ENCODE measurements at regions not wholly inside any gene's neighbourhood (a gene's known extent, or its start where the extent isn't known, plus 50 kb on each side); places are given as distances from the start of the nearest gene placed in this dataset.
"Not testable (repeated sequence)": the region's sequence is repeated elsewhere in the genome, so short reads cannot be mapped to it uniquely, and the experiment has no call there.

DNA sequence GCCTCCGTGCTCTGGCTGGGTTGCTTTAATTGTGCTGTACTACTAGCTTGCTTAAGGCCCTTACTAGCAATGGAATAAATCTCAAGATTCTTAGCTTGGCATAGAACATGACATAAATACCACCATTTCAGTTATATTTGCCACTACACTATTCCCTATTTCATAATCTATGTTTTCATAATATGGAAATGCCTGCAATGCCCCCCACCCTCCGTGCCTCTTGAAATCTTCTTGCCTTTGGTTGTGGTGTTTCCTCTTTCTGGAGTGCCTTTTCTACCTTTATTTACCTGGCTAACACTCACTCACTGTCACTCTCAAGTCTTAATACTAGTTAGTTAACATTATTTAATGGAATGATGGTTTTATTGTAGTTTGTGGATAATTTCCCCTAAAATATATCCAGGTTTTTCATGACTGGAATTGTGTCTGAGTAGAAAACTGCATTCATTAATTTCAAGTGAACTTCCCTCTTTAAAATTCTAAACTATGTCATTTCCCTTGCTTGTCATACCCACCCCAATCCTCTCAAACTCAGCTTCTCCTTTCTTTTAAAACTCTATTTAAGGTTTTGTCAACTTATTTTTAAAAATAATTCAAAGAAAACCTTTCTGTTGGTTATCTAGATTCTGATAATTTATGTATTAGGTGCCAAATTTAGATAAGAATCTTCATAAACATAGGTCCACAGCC is 521.7 kb upstream of the DAB2 start:
- DNase-seq, result no peak

DNA sequence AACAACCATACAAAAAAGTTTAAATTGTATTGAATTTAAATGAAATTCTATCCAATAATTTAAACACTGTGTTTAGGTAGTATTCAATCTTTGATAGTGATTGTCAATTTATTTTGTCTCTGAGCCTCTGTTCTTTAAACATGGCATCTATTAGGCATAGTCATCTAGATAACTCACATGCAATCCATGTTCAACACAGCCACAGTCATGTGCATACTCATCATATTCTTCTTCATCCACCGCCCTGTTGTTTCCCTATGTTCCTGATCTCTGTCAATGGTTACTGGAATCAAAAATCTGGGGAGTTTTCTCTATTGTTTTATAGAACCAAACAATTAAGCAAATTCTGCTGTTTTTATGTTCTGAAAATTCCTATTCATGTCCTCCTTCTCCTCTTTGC is 521.1 kb upstream of the DAB2 start:
- no peak for DNase-seq

DNA sequence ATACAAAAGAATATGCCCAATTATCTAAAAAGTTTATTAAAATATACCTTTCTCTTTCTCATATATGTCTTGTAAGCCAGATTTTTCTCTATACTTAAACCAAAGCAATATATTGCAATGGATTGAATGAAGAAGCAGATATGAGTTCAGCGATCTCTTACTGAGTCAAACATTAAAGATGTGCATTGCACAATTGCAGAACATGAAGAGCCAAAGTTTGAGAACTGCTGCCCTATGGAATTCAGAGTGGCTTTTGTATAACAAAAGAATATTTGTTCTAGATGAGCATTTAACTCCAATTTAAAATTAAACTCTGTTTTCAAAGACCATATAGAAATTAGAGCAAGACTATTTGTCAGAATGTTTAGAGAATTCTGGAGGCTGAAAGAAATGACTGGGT is 519.0 kb upstream of the DAB2 start:
- DNase-seq, result no peak

DNA sequence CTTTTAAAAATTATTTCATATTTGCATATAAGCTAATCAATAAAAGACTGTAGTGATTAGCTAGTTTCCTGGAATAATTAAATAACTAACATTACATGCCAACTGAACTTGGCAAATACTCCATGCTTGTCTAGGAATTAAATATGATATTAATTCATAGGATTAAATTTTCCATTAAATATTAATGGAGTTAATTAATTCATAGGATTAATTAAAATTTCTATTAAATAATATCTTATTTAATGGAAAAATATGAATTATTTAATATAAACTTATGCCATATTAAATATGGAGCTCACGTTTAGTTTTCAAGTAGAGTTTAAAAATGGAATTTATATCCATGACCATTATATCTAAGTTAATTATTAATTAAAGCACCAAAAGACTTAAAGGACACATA is 517.8 kb upstream of the DAB2 start:
- DNase-seq, result no peak

DNA sequence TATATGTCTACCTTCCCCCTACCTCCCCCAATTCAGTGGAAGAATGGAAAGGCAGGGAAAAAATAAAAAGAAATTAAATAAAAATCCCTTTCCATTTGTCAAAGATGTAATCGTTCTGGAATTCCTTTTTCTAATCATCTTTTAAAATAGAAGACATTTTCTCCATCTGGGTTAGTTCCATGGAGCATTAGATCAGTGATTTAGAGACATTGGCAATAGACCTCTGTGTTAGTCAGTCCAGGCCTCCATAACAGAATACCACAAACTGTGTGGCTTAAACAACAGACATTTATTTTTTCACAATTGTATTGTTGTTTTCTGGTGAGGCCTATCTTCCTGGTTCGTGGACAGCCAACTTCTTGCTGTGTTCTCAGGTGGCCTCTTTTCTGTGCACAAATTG is 516.6 kb upstream of the DAB2 start:
- DNase-seq, result no peak

DNA sequence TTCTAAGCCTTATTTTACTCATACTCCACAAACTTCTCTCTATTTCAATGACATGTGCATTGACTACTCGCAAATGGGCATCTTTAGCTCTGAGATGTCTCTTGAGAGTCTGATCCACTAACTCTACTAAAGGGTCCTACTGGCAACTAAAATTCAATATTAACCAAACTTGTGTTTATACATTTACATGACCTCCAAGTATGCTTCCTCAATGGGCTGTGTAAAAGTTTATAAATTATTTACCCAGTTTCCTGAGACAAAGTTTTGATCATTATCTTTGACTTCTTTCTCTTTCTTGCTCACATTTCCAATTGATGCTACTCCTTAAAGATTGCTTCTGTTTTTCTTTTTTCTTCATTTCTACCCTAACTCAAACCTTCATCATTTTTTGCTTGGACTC is 510.1 kb upstream of the DAB2 start:
- DNase-seq, result no peak

DNA sequence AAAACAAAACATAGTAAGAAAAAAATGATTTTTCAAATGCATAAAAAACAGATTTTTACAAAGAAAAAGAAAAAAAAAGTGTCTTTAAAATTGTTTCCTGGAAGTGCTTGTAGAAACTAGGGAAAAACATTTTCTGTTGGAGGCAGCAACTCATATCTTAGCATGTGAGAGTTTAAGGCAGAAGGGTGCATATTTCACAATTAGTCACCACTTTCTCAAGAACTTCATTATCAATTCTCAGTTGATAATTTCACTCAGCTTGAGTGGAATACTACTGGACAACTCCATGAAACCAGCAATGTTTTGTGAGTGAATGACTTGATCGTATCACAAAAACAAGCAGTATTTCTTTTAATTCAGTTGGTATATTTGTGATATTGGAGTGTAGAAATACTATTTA is 508.3 kb upstream of the DAB2 start:
- no peak for DNase-seq

DNA sequence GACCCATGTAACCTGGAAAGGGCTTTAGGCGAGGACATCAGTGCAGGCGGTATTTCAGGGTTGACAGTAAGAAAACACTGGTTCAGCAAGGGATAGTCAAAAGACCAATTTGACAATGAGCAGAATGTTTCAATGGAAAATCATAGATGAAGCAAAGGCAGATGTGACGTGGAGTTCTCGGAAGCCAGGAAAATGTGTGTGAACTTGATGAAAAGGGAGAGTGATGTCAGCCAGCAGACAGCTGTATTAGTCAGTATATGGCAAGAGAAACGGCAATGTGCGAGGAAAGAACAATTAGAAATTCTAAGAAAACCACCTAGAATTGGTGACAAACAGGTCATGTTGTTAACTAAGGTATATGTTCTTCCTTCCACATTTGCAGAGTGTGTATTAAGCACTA is 503.9 kb upstream of the DAB2 start:
- DNase-seq, result no peak

DNA sequence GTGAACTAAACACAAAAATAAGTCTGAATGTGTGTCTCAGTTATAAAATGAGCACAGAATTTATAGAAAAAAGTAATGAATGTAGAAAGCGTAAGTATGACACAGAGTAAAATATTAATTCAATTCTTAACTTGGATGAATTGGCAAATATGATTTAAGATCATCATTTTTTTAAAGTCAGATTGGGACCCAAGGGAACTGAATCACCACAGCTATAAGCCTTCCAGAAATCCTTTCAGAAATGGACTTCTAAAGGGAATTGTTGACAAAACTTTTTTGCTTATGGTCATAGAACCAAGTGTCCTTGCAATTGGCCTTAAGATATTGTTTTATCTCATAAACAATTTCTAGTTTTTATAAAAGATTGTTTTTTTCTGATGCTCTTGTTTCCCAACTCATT is 495.1 kb upstream of the DAB2 start:
- DNase-seq, result no peak

DNA sequence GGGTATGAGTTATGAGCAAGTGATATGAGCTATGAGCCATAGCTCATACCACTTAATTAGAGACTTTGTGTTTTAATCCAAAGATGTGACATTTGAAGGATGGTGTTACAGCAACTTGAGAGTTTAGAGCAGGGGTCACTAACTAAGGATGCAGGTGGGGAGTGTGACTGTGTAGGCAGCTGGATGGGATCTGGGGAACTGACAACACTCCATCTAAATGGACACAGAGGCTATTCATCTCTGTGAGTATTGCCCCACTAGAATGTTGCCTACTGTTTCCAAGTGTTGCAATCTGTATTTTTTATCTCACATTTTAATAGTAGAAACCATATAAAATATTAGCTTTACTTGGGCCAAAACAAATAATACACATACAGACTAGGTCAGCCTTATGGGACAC is 488.1 kb upstream of the DAB2 start:
- no peak for DNase-seq

DNA sequence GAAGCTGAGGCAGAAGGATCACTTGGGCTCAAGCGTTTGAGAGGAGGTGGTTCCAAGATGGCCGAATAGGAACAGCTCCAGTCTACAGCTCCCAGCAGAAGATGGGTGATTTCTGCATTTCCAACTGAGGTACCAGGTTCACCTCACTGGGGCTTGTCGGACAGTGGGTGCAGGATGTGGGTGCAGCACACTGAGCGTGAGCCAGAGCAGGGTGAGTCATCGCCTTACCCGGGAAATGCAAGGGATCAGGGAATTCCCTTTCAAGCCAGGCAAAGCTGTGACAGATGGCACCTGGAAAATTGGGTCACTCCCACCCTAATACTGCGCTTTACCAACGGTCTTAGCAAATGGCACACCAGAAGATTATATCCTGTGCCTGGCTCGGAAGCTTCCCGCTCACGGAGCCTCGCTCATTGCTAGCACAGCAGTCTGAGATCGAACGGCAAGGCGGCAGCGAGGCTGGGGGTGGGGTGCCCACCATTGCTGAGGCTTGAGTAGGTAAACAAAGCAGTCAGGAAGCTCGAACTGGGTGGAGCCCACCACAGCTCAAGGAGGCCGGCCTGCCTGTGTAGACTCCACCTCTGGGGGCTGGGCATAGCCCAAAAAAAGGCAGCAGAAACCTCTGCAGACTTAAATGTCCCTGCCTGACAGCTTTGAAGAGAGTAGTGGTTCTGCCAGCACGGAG is 482.6 kb upstream of the DAB2 start:
- not testable (repeated sequence) for DNase-seq

DNA sequence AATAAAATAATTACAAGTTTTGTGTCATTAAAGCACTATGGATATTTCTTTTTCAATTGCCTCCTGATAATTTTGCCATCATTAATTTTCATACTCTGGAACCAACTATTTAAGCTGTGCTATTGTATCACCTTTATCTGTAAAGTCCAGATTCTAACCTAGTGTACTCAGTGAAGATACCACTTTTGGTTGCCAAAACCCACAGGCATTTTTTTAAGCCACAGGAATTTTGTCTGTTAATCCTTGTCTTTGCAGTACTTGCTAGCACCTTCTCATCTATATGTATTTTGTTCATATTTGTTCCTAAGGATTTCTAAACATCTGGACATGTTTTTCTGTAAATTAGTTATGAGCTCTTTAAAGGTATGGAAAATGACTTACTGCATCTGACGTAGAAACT is 481.4 kb upstream of the DAB2 start:
- DNase-seq, result no peak

DNA sequence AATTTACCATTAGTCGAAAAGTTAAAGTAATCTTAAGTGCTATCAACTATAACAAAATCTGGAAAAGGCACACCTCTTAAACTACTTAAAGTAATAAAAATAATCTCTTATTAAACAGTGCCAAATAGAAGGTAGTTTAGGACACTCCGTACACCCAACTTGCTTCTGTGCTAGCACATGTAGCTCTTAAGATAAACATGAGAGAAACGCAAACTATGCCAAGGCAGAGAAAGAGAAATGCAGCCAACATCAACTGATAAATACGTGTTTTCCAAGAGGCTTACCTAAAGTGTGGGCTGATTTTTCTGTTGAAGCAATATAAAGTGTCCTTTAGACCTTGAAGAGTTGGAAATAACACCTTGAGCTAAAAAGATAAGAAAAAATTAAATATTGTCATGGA is 480.6 kb upstream of the DAB2 start:
- DNase-seq, result no peak

DNA sequence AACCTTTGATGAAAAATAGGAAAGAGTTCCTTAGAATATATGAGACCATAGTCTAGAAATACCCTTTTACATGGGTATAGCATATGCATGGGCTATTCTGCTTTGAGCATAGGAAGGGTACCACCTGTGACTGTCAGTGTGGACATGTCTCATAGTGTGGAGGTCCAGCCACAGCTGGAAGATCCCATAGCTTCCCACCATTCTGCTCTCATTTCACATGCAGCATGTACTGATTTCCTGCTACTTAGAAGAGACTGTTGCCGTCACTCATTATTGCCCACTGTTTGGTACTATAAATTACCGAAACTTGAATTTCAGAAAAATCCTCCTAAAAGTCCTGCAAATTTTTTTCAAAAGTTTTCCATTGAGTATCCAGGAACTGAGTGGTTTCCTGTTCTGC is 477.8 kb upstream of the DAB2 start:
- DNase-seq, result no peak

DNA sequence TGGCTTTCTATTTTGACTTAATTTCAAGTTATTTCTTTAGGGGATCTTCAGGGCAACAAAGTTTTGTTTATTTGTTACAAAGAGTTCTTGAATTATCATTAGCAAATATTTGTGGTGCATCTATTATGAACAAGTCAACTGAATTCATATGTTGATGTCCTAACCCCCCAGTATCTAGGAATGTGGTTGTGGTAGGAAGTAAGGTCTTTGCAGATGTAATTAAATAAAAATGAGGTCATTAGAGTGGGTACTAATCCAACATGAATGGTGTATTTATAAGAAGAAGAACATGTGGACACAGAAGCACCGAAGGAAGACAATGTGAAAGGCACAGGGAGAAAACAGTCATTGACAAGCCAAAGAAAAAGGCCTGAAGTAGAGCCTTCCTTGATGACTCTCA is 474.0 kb upstream of the DAB2 start:
- no peak for DNase-seq

DNA sequence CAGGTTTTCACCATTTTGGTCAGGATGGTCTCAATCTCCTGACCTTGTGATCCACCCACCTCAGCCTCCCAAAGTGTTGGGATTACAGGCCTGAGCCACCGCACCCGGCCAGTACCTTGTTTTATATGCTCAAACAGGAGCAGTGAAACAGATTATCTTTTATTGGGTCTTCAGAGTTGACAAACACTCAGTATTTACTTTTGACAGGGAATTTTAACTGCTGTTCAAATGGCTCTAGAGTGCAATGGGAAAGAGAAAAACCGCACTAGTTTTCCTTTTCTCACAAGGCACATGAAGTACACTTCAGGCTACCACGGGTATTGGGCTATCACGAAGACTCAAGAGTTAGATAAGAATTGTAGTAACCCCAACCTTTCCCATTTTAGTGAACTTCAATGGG is 471.9 kb upstream of the DAB2 start:
- DNase-seq, result no peak

DNA sequence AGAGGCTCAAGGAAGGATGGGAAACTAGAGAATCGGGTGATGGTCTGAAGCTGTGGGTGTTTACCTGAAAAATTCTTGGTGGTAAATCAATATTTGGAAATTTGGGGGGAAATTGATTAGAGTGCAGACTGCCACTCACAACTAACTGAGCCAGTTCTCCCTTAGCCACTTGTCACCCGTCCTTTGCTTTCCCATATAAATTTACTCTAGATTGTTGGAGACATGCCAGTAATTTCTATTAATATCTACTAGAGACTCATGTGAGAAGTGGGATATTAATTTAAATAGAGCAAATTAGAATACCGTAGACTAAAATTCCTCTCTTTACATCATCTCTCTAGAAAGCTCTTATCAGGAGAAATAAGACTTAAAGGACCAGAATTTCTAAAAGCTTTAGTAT is 471.3 kb upstream of the DAB2 start:
- no peak for DNase-seq

DNA sequence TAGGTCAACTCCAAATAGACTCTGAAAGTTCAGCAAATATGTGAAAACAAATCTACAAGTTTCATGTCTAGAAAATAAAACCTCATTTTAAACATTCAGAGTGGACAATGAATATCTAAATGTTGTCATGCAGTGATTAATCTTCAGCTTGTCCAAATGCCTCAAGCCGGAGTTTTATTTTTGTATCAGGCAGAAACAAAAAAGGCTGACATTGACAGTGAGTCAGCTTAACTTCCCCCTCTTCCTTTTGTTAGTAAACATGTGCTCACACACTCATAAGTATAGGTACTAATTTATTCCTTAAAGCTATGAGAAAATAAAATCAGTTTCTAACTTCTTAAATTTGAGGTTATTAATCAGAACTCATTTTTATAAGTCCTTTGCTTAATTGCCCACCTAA is 467.9 kb upstream of the DAB2 start:
- DNase-seq, result no peak

DNA sequence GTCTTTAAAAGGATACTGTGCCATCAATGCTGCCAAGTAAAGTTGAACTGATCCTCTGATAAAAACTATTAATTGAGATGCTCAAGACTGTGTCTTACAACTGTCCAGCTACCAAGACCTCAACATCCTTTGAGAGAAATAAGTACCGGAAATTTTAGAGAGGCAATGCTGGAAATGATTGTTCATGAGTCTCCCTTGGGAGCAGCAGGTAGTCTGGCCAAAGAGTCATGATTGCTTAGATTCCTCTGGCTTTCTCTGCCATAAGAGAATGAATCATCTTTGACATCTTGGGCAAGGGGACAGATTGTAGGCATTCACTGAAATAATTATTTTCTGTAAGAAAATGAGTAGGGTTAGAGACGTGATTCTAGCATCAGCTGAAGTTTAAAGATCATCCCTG is 466.6 kb upstream of the DAB2 start:
- no peak for DNase-seq

DNA sequence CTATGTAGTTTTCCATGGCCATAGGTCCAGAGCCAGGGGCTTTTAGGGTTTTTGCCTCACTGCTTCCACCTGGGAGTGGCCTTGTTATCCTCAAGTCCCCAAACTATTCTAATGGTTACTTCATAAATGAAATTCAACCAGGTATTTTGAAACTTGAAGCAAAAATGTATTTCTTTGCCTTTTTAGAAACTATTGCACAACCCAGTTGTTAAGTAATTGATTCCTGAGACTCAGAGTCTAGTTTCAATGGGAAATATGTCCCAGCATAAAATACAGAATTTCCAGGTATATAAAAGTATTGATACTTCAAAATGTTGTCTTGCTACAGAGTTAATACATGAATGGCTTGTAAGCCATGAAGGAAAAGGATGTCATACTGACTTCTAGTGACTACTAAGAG is 456.2 kb upstream of the DAB2 start:
- DNase-seq, result no peak

DNA sequence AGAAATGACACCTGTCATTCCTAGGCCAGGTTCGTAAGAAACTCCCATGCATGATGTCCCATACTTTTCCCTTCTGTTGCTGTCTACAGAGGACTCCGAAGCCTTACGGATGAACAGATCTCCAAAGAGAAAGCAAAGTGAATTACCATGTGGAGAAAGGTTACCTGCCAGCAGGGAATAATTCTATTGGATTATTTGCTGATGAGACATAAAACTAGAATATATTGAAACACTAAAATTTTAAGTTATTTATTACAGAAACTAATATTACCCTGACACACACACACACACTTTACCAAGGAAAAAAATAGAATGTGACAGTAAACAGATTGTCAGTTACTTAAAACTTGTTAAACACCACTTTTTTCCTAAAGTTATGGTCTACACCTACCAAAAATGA is 452.7 kb upstream of the DAB2 start:
- DNase-seq, result no peak

DNA sequence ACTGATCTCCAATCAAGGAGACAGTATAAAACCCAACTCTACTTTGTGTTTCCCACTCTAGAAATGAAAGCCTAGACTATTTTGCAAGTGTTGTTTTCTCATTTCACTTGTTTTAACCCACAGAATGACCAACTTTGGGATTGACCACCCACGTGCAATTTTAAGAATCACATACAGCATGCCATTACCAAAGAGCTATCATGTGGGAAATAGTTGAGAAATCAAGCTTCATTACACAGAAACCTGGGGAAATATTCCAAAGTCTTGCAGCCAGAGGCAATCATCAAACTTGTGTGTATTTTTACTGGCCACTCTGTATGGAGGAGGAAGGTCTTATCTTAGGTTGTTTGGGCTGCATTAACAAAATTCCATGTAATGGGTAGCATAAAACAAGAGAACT is 451.4 kb upstream of the DAB2 start:
- DNase-seq, result no peak

DNA sequence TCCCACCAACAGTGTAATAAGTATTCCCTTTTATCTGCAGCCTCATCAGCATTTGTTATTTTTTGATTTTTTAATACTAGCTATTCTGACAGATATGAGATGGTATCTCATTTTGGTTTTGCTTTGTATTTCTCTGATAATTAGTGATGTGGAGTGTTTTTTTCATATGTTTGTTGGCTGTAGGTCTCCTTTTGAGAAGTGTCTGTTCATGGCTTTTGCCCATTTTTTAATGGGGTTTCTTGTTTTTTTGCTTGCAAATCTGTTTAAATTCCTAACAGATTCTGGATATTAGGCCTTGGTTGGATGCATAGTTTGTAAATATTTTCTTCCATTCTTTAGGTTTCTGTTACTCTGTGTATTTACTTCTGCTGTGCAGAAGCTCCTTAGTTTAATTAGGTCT is 445.4 kb upstream of the DAB2 start:
- DNase-seq, result no peak

DNA sequence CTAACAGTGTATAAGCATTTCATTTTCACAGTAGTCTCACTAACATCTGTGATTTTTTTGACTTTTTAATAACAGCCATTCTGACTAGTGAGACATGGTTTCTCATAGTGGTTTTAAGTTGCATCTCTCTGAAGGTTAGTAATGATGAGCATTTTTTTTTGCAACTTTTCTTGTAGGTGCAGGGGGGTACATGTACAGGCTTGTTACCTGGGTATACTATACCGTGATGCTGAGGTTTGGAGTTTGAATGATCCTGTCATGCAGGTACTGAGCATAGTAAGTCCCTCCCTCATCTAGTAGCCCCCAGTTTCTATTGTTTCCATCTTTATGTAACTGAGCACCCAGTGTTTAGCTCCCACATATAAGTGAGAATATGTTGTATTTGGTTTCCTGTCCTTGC is 444.6 kb upstream of the DAB2 start:
- DNase-seq, result no peak

DNA sequence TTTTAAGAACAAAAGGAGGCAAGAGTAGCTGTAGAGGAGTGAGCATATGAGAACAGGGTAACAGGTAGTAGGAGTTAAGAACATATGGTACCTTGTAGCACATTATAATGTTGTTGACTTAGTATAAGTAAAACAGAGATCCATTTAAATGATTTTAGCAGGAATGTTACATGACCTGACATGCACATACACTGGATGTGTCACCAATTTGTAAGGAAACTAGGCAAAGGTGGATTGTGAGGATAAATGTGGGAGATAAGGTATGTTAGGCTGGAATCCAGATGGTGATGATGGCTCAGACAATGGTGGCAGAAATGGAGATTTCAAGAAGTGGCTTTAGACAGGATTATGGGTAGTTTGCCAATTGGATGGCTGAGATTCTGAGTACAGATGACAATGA is 443.1 kb upstream of the DAB2 start:
- DNase-seq, result no peak

All from CD4-positive, alpha-beta T cell treated with Interleukin-12 subunit alpha and Interleukin-12 subunit beta, for 1 hour (primary cell).